Right atrium auricular region (tissue), 2 donors: ENCODE measurements at regions not wholly inside any gene's neighbourhood (a gene's known extent, or its start where the extent isn't known, plus 50 kb on each side); places are given as distances from the start of the nearest gene placed in this dataset.
A peak's percentile ranks its signal among the peaks of the same experiment; 100 is the strongest.

Source experiments
- DNase-seq: peaks from one replicate; pipeline ENCODE4 v3.0.0-alpha.2; 2019; ENCODE audit warnings: low spot score
- H3K27ac ChIP-seq, 2 donors: fragments of 200-600 bp; sonication (generic); 1 replicate in 1 of 2; 2 replicates in 1 of 2; pipeline ENCODE4 v1.5.1; 2016 to 2019
- H3K27me3 ChIP-seq, 2 donors: fragments of 200-600 bp; sonication (generic); one replicate each; pipeline versions ENCODE4 v1.5.1 to v1.6.0; 2017 to 2019
- H3K36me3 ChIP-seq: fragments of 200-600 bp; sonication (generic); one replicate; pipeline ENCODE4 v1.5.1; 2016
- H3K4me1 ChIP-seq, 2 donors: fragments of 200-600 bp; sonication (generic); one replicate each; pipeline versions ENCODE4 v1.5.1 to v1.6.0; 2017 to 2019
- H3K4me3 ChIP-seq, 2 donors: fragments of 200-600 bp; sonication (generic); 1 replicate in 1 of 2; 2 replicates in 1 of 2; pipeline ENCODE4 v1.5.1; 2017 to 2019; ENCODE audit warnings: mild to moderate bottlenecking in 1 of 2, moderate library complexity in 1 of 2
- H3K9me3 ChIP-seq, 2 donors: fragments of 200-600 bp; sonication (generic); one replicate each; pipeline ENCODE4 v1.5.1; 2019
- TF ChIP-seq, protein P1 (sequence below), 2 donors: fragments of 200-600 bp; sonication (generic); IDR thresholded peaks; one replicate each; pipeline ENCODE4 v1.5.1; 2019; ENCODE audit warnings: antibody characterized with exemption in 2 of 2

DNA sequence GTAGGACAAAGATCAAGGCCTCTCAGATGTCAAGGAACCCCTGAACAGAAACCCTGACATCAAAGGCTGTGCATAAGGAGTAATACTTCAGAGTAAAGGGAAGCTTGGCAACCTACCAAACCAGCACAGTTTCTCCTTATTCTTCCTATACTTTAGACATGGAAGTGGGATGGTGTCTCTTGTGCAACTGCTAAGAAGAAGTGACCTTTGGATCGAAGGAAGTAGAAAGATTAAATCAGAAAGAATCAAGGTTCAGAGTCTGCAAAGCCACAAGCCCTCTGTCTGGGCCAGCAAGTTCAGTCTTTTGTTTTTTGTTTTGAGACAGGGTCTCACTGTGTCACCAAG, 66.2 kb upstream of the SLC39A10 start:
- no peaks in the 10 kb centered on the region for H3K9me3 ChIP-seq
- TF ChIP-seq, protein P1, sequence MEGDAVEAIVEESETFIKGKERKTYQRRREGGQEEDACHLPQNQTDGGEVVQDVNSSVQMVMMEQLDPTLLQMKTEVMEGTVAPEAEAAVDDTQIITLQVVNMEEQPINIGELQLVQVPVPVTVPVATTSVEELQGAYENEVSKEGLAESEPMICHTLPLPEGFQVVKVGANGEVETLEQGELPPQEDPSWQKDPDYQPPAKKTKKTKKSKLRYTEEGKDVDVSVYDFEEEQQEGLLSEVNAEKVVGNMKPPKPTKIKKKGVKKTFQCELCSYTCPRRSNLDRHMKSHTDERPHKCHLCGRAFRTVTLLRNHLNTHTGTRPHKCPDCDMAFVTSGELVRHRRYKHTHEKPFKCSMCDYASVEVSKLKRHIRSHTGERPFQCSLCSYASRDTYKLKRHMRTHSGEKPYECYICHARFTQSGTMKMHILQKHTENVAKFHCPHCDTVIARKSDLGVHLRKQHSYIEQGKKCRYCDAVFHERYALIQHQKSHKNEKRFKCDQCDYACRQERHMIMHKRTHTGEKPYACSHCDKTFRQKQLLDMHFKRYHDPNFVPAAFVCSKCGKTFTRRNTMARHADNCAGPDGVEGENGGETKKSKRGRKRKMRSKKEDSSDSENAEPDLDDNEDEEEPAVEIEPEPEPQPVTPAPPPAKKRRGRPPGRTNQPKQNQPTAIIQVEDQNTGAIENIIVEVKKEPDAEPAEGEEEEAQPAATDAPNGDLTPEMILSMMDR (IDR thresholded peaks at IDR 0.05), result no peak
- H3K27me3 ChIP-seq, result no peaks in the 10 kb centered on the region
- no peak for DNase-seq
- peaks cover 0 to 17% of the 10 kb centered on the region in 2 donors for H3K4me1 ChIP-seq
- H3K36me3 ChIP-seq, result no peaks in the 10 kb centered on the region
- peak overlapping the region; percentile 48 to 72 for H3K27ac ChIP-seq
- no peak overlapping the region for H3K4me3 ChIP-seq

DNA sequence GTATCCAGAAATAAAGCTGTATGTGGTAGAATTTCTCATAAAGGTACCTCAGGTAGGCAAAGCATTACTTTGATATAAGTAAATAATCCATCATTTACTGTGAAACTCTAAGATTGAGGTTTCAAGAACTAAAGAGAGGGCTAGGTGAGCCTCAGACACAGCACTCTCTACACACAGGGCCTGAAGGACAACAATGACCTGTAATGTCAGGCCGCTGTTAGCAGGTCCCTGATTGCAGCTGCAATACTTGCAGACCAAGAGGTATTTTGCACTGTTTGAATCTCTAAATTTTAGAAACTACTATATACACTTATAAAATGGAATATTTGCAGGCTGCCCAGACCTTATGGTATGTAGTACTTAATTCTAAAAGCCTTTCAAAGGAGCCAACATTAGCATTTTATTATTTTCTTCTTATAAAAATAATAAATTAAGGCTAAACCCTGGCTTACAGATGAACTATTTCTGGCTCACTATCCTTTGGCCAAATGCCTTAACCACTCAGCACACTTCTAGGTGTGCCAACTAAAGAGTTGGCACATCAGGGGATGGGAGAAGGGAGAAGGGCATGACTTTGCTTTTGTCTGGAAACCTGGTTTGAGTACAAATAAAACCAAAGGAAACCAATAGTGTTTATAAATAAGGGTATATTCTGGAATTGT, 66.7 kb upstream of the SLC39A10 start:
- TF ChIP-seq, protein P1 (IDR thresholded peaks at IDR 0.05), result no peak
- H3K27ac ChIP-seq, result peak overlapping the region; percentile 48 to 72
- H3K36me3 ChIP-seq, result no peaks in the 10 kb centered on the region
- H3K4me1 ChIP-seq, result peaks cover 0 to 17% of the 10 kb centered on the region in 2 donors
- no peak overlapping the region for H3K4me3 ChIP-seq
- DNase-seq, result no peak
- no peaks in the 10 kb centered on the region for H3K27me3 ChIP-seq
- H3K9me3 ChIP-seq, result no peaks in the 10 kb centered on the region

DNA sequence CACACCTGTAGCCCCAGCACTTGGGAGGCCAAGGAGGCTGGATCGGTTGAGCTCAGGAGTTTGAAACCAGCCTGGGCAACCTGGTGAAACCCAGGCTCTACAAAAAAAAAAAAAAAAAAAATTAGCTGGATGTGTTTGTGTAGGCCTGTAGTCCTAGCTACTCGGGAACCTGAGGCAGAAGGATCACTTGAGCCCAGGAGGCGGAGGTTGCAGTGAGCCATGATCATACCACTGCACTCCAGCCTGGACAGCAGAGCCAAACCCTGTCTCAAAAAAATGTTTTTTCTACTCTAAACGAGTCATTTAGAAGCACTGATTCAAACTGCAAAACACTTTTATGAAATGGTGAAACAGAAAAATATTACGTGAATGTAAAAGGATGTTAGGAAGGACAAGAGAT, 69.1 kb upstream of the SLC39A10 start:
- Histone ChIP-seq H3K4me3 (no peak overlapping the region), H3K27ac (no peak overlapping the region), H3K36me3 (no peaks in the 10 kb centered on the region), H3K9me3 (no peaks in the 10 kb centered on the region), H3K27me3 (no peaks in the 10 kb centered on the region), H3K4me1 (peaks cover 0 to 17% of the 10 kb centered on the region in 2 donors)
- no peak for DNase-seq
- TF ChIP-seq, protein P1 (IDR thresholded peaks at IDR 0.05), result no peak

DNA sequence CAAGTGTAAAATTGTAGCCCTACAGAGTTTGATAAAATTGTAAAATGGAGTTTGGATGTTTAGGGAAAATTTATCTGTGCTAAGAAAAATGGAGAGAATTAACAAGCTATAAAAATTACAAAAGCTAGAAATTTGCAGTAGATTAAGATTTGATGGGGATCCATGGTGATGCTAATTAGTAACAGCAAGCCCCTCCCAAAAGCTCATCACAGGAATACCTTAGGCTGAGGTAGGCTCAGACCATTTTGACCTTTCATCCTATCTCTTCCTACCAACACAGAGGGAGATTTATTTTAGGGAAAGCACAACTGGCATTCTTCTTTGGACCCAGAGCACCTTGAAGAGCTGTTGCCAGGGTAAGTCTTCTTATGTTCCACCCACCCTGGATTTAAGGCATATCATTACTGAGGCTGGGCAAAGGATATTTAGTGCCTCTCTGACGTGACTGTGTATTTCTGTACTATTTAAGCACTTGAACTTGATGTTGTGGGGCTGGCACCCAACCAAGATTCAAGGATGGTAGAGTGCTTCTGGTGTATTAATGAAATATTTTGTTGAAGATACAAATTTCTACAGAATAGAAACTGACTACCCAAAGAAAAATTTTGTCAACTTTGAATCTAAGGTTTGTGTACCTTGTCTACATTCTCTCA, 70.8 kb upstream of the SLC39A10 start:
- Histone ChIP-seq H3K4me3 (no peak overlapping the region), H3K9me3 (no peaks in the 10 kb centered on the region), H3K36me3 (no peaks in the 10 kb centered on the region), H3K27ac (peak overlapping the region in 1 of 2 donors; percentile 30), H3K4me1 (peaks cover 0 to 17% of the 10 kb centered on the region in 2 donors), H3K27me3 (no peaks in the 10 kb centered on the region)
- no peak for DNase-seq
- TF ChIP-seq, protein P1 (IDR thresholded peaks at IDR 0.05), result no peak

DNA sequence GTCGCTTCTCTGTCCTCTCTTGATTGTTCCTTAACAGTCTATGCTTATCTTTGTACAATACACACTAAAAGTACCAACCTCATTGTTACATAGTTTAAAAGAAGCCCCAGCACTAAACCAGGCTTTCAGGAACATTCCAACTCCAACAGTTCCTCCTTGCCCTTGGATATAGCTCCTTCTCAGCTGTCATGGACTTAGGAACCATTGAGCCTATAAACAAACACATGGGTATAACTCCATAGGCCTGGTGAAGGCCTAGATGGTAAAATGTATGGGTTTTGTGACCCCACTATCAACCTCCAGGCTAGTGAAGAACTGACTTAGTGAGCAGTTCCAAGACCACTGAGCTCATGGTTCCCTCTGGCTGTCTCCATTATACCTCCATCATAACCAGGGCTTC, 74.8 kb upstream of the SLC39A10 start:
- Histone ChIP-seq H3K27ac (no peak overlapping the region), H3K9me3 (no peaks in the 10 kb centered on the region), H3K4me3 (no peak overlapping the region), H3K27me3 (no peaks in the 10 kb centered on the region), H3K4me1 (no peaks in the 10 kb centered on the region), H3K36me3 (no peaks in the 10 kb centered on the region)
- TF ChIP-seq, protein P1 (IDR thresholded peaks at IDR 0.05), result no peak
- no peak for DNase-seq
